GM18867 (cell line): ENCODE measurements at regions not wholly inside any gene's neighbourhood (a gene's known extent, or its start where the extent isn't known, plus 50 kb on each side); places are given as distances from the start of the nearest gene placed in this dataset.

Experiments used
- ATAC-seq: cut with Tn5 transposase; IDR thresholded peaks from one replicate; pipeline ENCODE4 v1.9.1; 2021; ENCODE audit warnings: mild to moderate bottlenecking, moderate library complexity; ENCODE audit not compliant: unreplicated experiment

DNA sequence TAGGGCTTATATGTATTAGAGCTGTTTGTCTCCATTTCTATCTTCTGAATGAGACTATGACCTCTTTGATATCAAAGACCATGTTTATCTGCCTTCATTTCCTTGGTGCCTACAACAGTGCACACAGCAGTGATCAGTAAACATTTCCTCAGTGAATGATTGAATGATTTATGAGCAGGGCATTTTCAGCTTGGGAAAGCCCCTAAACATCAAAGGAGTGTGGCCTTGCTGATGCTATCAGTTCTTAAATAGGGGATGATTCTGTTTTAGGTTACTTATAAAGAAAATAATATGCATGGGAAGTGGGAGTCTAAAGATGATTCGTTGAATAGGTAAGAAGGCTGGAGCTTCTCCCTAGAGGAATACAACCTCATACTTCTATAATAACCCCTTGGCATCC lies 425.3 kb downstream of the ZNF521 start:
- ATAC-seq: no peak

DNA sequence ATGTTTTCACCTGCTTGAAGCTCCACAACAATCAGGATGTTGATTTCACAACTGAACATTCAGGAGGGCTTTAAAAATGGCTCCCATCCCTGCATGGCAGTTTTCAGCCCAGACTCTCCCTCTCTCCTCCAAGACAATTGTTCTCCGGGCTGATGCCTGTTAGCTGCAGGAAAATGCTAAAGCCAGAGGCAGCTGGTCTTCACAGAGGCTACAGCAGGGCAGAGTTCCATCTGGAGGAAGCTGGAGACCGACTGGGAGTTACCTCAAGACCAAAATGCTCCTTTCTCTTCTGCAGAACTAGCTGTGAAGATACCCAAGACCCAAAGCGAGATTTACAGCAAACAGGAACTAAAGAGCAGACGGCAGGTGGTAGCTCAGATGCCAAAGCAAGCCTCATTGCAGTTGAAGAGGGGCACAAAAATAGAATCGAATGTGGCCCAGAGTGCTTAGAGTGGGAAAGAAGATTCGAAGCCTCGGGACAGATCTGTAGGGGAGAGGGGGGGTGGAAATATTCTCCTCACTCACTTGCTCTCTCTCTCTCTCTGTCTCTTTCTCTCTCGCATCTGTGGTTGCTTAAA lies 423.6 kb downstream of the ZNF521 start:
- peak; percentile 59 for ATAC-seq

DNA sequence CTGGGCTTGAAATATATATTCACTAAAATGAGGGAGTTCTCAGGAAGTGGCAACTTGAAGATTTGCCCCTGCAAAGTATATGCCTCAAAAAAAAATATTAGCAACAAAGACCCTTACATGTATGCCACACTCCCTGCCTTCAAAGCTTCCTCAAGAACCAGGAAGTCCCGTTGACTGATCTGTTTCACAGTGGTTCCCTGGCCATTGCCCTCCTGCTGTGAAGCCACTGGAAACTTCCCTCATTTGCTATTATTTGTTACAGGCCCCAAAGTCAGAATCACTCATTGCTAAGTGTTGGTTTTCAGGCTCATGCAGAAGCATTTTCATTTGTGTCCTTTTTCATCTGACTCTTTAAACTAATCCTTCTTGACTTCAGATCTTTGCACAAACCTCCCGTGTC lies 421.5 kb downstream of the ZNF521 start:
- no peak for ATAC-seq

DNA sequence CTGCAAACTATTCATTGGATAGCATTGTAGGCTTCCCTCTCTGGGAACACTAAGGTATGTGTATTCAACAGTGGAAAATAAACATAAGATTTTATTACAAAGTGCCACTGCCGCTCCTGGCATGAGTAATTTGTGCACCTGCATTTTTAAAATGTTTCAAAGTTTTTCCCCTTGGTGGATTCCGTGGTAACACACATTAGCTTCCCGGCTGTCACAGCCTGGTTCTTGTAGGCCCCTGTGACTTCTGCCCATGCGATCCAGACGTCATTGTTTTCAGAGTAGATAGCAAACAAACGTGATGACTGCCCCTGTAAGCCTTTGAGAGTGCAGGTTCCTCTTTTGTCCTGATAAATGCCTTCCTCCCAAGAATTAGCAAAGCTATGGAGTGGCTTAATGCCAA lies 421.0 kb downstream of the ZNF521 start:
- no peak for ATAC-seq

DNA sequence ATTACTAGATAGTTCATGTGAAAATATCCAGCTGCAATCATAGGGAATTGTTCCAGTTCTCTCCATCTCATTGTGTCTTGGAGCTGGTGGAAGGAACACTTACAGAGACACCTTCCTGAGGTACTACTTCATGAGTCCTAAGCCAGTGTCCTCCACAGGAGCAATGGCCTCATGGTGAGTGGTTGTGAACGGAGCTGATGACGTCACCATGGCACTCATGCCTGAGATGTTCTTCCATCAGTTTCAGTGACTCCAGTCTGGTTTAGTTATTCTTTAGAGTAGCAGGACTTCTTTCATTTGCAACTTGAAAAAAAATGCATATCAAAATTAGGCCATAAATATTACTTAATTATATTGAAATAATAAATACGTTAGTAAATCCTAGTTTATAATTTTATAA lies 418.6 kb downstream of the ZNF521 start:
- ATAC-seq: no peak

DNA sequence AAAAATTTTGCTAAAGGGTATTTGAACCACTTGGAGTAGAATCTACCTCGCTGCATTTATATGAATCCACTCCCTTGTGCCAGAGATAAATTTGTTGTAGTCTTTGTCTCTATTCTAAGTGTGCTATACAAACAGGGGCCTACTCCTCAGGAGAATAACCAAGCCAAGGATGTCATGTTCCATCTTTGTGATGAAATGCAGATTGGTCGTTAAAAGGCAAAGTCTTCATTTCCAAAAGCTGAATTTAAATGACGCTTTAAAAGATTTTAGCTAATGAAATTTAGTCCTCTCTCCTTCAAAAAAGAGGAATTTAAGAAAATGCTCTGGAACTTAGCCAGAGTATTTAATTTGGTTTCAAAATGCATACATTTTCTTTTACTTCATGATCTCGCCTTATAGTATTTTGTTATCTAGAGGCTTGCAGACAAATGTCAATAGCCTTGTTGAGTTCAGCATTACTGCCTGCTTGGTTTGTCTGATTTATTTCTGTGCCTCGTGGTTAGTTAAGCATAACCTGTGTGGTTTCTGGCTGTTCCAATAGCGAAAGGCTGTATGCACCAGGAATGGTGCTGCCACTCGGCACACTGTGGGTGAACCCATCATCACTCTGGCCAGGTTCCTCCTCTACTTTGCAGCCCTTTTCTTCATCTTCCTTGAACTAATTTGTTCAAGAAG lies 417.6 kb downstream of the ZNF521 start:
- ATAC-seq: no peak

DNA sequence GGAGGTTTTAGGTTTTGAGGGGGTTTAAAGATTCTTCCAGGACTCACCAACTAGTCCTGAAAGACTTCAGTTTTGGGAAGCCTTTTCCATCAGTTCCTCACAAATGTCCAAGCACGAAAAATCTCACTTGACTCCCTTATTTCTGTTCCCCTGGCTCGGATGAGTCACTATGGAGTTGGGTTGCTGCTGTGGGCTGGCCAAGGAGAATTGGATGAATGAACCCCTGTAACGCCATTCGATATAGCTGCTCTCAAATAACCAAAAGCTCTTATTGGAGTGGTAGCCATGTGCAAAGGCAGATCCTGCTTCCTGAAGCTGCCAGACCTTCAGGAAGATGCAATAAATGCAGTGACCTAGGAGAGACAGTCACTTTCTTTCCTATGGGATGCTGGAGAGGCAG lies 417.0 kb downstream of the ZNF521 start:
- no peak for ATAC-seq

GRCh38 chr18:24935896-24936295 lies 416.1 kb downstream of the ZNF521 start:
- no peak for ATAC-seq

DNA sequence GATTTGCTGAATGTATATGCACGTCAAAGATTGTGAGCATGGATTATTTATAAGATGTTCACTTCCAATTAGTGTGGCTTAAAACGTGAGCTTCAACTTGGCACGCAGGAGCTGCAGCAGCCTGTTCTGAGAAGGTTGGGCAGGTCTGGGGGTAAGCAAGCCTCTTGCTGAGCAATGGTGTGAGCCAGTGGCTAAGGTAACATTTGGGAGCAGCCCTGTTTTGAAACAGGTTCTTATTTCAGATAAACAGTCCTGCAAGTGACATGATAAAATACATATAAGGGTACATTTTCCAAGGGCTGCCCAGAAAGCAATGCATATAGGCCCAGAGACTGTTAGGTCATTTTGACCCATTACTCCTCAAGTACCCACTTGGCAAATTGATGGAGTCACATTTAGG lies 415.3 kb downstream of the ZNF521 start:
- ATAC-seq: no peak

- no peak for ATAC-seq
Measured at GRCh38 chr18:24937639-24938275, 414.2 kb downstream of the ZNF521 start.

DNA sequence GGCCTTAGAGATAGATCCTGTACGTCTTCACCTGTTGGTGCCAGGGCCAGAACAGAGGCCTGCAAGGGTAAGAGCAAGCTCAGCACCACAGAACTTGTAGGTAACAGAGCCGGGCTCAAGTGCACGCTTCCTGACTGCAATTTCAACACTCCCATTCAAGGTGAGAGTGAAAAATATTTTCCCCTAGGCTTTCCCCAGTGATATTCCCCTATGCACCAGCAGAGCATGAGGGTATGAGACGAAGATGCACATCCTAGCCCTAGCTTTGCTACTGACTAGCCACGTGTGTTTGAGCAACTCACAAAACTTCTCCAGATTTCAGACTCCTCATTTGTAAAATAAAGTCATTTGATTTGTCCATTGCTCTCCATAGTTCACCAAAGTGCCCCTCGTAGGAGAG lies 411.6 kb downstream of the ZNF521 start:
- no peak for ATAC-seq

DNA sequence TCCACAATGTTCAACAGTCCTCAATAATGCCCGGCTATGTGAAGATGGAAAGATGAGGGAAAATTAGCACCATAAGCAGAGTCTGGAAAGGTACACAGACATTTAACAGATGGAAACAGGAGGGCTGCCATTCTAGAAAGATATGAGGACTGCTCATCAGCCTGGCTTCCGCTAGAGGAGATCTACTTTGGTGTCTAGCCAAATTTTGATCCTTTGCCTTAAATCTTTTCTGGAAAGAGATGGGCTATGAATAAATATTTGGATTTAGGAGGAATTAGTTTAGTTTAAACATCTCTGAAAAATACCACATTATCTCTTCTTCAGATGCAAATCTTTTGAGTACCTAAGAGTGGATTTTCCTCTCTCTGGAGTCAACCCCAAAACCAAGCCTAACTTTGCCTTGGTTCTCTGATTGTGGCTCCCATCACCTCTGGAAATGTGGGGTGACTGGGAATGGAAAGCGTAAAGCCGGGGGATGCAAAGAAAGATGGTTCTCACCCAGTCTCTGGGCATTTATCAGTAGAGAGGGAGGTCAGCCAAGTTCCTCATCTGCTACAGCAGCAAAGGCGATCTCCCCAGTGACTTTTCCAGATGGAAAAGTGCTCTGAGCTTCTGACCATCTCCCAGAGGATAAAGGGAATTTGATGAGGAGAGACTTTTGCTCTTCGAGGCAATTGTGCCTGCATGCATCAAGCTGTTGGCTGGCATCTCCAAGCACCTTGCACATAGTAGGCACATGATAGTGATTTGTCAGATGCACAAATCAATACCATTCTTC lies 410.6 kb downstream of the ZNF521 start:
- no peak for ATAC-seq

DNA sequence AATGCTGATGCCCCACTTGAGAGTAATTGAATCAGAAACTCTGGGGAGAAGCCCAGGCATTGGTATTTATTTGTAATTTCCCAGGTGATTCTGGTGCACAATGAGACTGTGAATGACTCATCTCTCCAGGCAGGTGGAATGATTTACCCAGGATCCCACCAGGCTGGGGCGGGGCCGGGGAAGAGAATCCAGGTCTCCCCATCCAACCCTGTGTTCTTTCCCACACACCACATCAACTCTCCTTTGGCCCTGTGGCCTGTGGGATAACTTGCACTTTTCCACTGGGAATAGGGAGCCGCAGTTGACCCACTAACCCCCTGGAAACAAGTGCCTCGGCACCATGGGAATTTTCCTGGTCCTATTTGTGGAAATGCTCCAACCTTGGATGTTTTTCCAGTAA lies 409.8 kb downstream of the ZNF521 start:
- no peak for ATAC-seq

- no peak for ATAC-seq
Measured at GRCh38 chr18:24947521-24948305, 404.3 kb downstream of the ZNF521 start.

GRCh38 chr18:24949908-24950307 lies 402.1 kb downstream of the ZNF521 start:
- ATAC-seq: no peak

- no peak for ATAC-seq
Measured at GRCh38 chr18:24954341-24954740, 397.6 kb downstream of the ZNF521 start.

DNA sequence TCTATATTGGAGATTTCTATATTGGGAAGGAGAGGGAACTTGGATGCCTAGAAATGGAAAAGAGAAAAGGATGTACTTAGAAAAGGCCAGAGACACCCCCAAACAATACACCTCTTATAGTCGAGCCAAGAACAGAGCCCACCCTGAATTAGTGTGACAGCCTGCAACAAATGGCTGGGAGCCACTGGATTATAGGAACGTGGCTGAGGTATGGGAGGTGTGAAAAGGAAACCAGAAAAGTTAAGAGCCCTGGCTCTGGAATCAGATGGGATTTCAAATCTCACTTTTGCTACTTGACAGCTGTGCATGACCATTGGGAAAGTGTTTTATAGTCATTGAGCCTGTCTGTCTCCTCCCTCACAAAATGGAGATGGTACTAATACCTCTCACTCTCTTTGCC lies 394.0 kb downstream of the ZNF521 start:
- no peak for ATAC-seq

DNA sequence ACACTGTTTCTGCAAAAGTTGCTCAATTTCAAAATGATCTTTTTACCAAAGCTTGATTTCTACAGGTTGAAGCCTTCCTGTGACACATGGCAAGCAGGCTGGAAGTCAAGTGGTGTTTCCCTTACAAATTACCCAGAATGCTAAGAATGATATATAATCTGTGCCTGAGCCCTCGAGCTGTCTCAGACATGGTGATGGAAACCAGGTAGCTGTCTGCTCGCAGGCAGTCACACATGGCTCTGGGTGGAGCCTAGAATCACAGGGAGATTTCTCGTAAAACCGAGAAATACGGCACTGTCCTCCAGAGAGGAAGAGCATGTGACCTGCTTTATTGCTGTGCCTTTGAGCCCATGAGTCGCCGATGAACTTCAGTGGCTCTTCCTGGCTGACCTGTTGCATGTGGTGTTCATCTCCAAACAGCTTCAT lies 392.9 kb downstream of the ZNF521 start:
- no peak for ATAC-seq

DNA sequence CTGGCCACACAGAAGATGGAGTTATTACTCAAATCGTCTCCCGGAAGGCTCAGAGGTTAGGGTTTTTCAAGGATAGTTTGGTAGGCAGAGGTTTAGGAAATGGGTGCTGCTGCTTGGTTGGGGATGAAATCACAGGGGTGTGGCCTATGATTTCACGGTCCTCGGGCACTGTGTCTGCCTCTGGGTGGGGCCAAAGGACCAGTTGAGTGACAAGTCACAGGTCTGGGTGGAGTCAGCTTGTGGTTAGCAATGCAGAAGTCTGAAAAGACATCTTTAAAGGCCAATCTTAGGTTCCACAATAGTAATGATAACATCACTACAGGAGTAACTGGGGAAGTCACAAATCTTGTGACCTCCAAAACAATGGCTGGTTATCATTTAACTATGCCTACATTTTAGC lies 387.8 kb downstream of the ZNF521 start:
- peak; percentile 96 for ATAC-seq

DNA sequence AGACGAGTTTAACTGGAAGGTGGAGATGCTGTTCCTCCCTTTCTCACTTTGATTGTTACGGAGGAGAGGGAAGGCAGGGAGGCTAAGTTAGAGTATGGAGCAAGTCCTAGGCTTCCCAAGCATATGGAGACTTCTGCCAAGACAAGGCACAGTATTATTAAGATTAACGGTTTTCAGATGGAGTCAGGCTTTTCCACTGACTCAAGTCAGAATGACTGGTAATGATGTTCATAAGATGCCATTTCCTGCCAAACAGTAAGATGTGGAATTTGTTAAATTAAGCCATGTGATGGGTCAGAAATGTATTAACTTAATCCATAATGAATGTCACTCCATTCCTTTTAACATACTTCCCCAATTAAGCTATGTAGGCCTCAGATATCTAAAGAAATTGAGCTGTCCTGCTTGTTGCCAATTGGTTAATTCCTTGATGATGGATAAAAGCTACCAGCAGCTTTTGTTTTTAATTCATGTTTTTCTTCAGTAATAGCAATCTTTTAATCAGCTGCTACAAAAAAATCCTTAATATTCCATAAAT lies 383.7 kb downstream of the ZNF521 start:
- no peak for ATAC-seq

DNA sequence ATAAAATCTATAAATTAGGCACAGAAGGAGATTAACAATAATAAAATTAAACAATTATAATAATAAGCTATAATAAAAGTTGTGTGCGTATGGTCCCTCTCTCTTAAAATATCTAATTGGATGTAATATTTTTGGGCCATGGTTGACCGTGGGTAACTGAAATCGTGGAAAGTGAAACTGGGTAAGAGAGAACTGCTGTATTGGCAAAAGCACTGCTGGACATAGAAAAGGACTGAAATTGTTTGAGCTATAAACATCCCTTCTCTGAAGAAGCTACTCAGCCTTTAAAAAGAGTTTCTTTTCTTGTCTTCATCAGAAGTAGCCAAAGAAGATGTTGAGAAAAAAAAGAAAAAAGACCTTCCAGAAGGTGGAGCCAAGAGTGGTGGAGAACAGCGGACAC lies 379.4 kb downstream of the ZNF521 start:
- ATAC-seq: no peak
